Mammary epithelial cell (primary cell): ENCODE measurements at regions not wholly inside any gene's neighbourhood (a gene's known extent, or its start where the extent isn't known, plus 50 kb on each side); places are given as distances from the start of the nearest gene placed in this dataset.

Source experiments
- EZH2 ChIP-seq: IDR thresholded peaks from 2 replicates; pipeline ENCODE4 v1.6.1; 2012; ENCODE audit warnings: low read length, inconsistent platforms, borderline replicate concordance
- TF ChIP-seq, protein P1 (sequence below), 2 donors: IDR thresholded peaks in 1 of 2; conservative IDR thresholded peaks in 1 of 2; 2 replicates each; pipeline ENCODE4 v1.5.1; 2011 to 2012; ENCODE audit warnings: inconsistent platforms in 2 of 2, low read length in 2 of 2, mild to moderate bottlenecking in 2 of 2, control low read depth in 1 of 2, low read depth in 1 of 2; ENCODE audit not compliant: insufficient read depth in 1 of 2; ENCODE audit errors: extremely low read depth in 1 of 2

DNA sequence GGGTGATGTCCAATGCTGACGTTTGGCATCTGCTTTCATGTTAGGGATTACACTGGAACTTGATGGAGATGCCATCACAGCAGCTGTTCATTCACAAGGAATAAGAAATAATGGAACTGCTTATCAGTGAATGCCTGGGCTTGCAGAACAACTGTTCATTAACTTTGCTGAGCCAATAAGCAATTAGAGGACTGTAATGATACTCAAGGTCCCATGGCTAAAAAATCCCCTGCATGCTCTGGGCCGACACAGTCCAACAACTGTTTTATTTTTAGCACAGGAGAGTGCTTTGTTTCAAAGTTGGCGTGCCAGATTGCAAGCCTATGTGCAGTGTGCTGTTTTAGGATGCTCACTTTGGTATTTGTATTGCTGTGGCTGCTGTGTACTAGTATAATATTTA is 408.0 kb upstream of the RGPD4 start:
- TF ChIP-seq, protein P1, sequence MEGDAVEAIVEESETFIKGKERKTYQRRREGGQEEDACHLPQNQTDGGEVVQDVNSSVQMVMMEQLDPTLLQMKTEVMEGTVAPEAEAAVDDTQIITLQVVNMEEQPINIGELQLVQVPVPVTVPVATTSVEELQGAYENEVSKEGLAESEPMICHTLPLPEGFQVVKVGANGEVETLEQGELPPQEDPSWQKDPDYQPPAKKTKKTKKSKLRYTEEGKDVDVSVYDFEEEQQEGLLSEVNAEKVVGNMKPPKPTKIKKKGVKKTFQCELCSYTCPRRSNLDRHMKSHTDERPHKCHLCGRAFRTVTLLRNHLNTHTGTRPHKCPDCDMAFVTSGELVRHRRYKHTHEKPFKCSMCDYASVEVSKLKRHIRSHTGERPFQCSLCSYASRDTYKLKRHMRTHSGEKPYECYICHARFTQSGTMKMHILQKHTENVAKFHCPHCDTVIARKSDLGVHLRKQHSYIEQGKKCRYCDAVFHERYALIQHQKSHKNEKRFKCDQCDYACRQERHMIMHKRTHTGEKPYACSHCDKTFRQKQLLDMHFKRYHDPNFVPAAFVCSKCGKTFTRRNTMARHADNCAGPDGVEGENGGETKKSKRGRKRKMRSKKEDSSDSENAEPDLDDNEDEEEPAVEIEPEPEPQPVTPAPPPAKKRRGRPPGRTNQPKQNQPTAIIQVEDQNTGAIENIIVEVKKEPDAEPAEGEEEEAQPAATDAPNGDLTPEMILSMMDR (conservative IDR thresholded peaks at IDR 0.05 in 1 of 2, IDR thresholded peaks at IDR 0.05 in 1 of 2; ENCODE audit: extremely low read depth in 1 of 2, insufficient read depth in 1 of 2, low read depth in 1 of 2, low read length in 2 of 2): no peak
- no peak for TF ChIP-seq EZH2
